Mesodermal cell (in vitro differentiated cells): ENCODE measurements at regions not wholly inside any gene's neighbourhood (a gene's known extent, or its start where the extent isn't known, plus 50 kb on each side); places are given as distances from the start of the nearest gene placed in this dataset.

Experiments
- H3K27ac ChIP-seq: 2 replicates; pipeline ENCODE4 v1.7.0; 2013; ENCODE audit warnings: mild to moderate bottlenecking, low read depth, low read length, moderate library complexity; ENCODE audit not compliant: severe bottlenecking
- H3K36me3 ChIP-seq: 2 replicates; pipeline ENCODE4 v1.7.1; 2013; ENCODE audit warnings: mild to moderate bottlenecking, low read length, moderate library complexity; ENCODE audit not compliant: control insufficient read depth, insufficient read depth
- H3K4me1 ChIP-seq: one replicate; pipeline ENCODE4 v1.7.1; 2013; ENCODE audit warnings: mild to moderate bottlenecking, low read length; ENCODE audit not compliant: insufficient read depth, control insufficient read depth, poor library complexity, severe bottlenecking
- H3K4me3 ChIP-seq: 2 replicates; pipeline ENCODE4 v1.7.0; 2013; ENCODE audit warnings: low read length, control low read depth, mild to moderate bottlenecking; ENCODE audit not compliant: insufficient read depth, poor library complexity, severe bottlenecking; ENCODE audit errors: extremely low read depth
- H3K9me3 ChIP-seq: 2 replicates; pipeline ENCODE4 v1.7.1; 2013; ENCODE audit warnings: mild to moderate bottlenecking, low read length, moderate library complexity; ENCODE audit not compliant: control insufficient read depth
- WGBS, 2 experiments: methylation state at CpG; one replicate each; pipeline ENCODE4 v1.1.5; 2013; ENCODE audit warnings: missing lambda C conversion rate in 2 of 2; ENCODE audit not compliant: insufficient coverage in 2 of 2; 5-methylcytosine and 5-hydroxymethylcytosine counted together

GRCh38 chr4:83785891-83786290, 250.0 kb downstream of the GPAT3 start:
- H3K36me3 ChIP-seq: no peaks in the 10 kb centered on the region
- no CpG with 5 or more reads among the region's 1 CpG for WGBS, 2 experiments
- H3K9me3 ChIP-seq: no peaks in the 10 kb centered on the region
- no peak overlapping the region for H3K4me3 ChIP-seq
- H3K4me1 ChIP-seq: no peaks in the 10 kb centered on the region
- no peak overlapping the region for H3K27ac ChIP-seq

- no peaks in the 10 kb centered on the region for H3K9me3 ChIP-seq
- H3K36me3 ChIP-seq: no peaks in the 10 kb centered on the region
- 100% methylated on average over 1 of the region's 1 CpG; no CpG with 5 or more reads in 1 of the 2 experiments for WGBS, 2 experiments
- H3K4me1 ChIP-seq: peaks cover 8% of the 10 kb centered on the region
- H3K4me3 ChIP-seq: no peak overlapping the region
- H3K27ac ChIP-seq: no peak overlapping the region
Measured at GRCh38 chr4:83783215-83783614, 247.3 kb downstream of the GPAT3 start.

- H3K27ac ChIP-seq: no peak overlapping the region
- no peaks in the 10 kb centered on the region for H3K9me3 ChIP-seq
- 71 to 83% methylated on average over 5 to 6 of the region's 6 CpGs for WGBS, 2 experiments
- H3K4me3 ChIP-seq: no peak overlapping the region
- H3K36me3 ChIP-seq: no peaks in the 10 kb centered on the region
- peaks cover 8% of the 10 kb centered on the region for H3K4me1 ChIP-seq
Measured at GRCh38 chr4:83782591-83782990, 246.7 kb downstream of the GPAT3 start.

- Histone ChIP-seq H3K36me3 (no peaks in the 10 kb centered on the region), H3K4me3 (no peak overlapping the region), H3K9me3 (no peaks in the 10 kb centered on the region), H3K4me1 (peaks cover 8% of the 10 kb centered on the region), H3K27ac (no peak overlapping the region)
- no CpG with 5 or more reads among the region's 1 CpG for WGBS, 2 experiments
Measured at GRCh38 chr4:83781434-83781833, 245.5 kb downstream of the GPAT3 start.

- Histone ChIP-seq H3K4me1 (peaks cover 13% of the 10 kb centered on the region), H3K36me3 (no peaks in the 10 kb centered on the region), H3K4me3 (no peak overlapping the region), H3K27ac (no peak overlapping the region), H3K9me3 (no peaks in the 10 kb centered on the region)
- WGBS, 2 experiments: 100% methylated on average over 1 to 3 of the region's 4 CpGs
Measured at GRCh38 chr4:83780053-83780733, 244.3 kb downstream of the GPAT3 start.

- H3K27ac ChIP-seq: no peak overlapping the region
- no peaks in the 10 kb centered on the region for H3K9me3 ChIP-seq
- H3K4me1 ChIP-seq: peaks cover 13% of the 10 kb centered on the region
- H3K4me3 ChIP-seq: no peak overlapping the region
- H3K36me3 ChIP-seq: no peaks in the 10 kb centered on the region
- WGBS, 2 experiments: 90 to 91% methylated on average over 11 to 12 of the region's 12 CpGs
Measured at GRCh38 chr4:83779103-83780052, 243.5 kb downstream of the GPAT3 start.

- Histone ChIP-seq H3K36me3 (no peaks in the 10 kb centered on the region), H3K4me3 (no peak overlapping the region), H3K27ac (no peak overlapping the region), H3K9me3 (no peaks in the 10 kb centered on the region), H3K4me1 (peaks cover 5% of the 10 kb centered on the region)
- WGBS, 2 experiments: 100% methylated on average over 1 of the region's 2 CpGs; no CpG with 5 or more reads in 1 of the 2 experiments
Measured at GRCh38 chr4:83772685-83773084, 236.8 kb downstream of the GPAT3 start.

GRCh38 chr4:83771113-83771705, 235.3 kb downstream of the GPAT3 start:
- Histone ChIP-seq H3K4me1 (peaks cover 4% of the 10 kb centered on the region), H3K27ac (no peak overlapping the region), H3K9me3 (no peaks in the 10 kb centered on the region), H3K4me3 (no peak overlapping the region), H3K36me3 (no peaks in the 10 kb centered on the region)
- 21% methylated on average over 2 of the region's 2 CpGs; no CpG with 5 or more reads in 1 of the 2 experiments for WGBS, 2 experiments

- H3K9me3 ChIP-seq: no peaks in the 10 kb centered on the region
- H3K4me1 ChIP-seq: no peaks in the 10 kb centered on the region
- no peaks in the 10 kb centered on the region for H3K36me3 ChIP-seq
- no peak overlapping the region for H3K4me3 ChIP-seq
- H3K27ac ChIP-seq: no peak overlapping the region
- 94 to 100% methylated on average over 3 to 4 of the region's 5 CpGs for WGBS, 2 experiments
Measured at GRCh38 chr4:83768146-83768545, 232.2 kb downstream of the GPAT3 start.

GRCh38 chr4:83767067-83767466, 231.2 kb downstream of the GPAT3 start:
- Histone ChIP-seq H3K36me3 (no peaks in the 10 kb centered on the region), H3K4me3 (no peak overlapping the region)
- 95% methylated on average over 2 of the region's 2 CpGs; no CpG with 5 or more reads in 1 of the 2 experiments for WGBS, 2 experiments

More at GRCh38 chr4:83767067-83767466, 231.2 kb downstream of the GPAT3 start:
- H3K9me3 ChIP-seq: no peaks in the 10 kb centered on the region
- no peak overlapping the region for H3K27ac ChIP-seq
- H3K4me1 ChIP-seq: no peaks in the 10 kb centered on the region
